Activated naive CD4-positive, alpha-beta T cell treated with Interleukin-2 at 50 U/mL for 16 hours (primary cell): ENCODE measurements at regions not wholly inside any gene's neighbourhood (a gene's known extent, or its start where the extent isn't known, plus 50 kb on each side); places are given as distances from the start of the nearest gene placed in this dataset.

Experiments used
- DNase-seq: peaks from one replicate; pipeline ENCODE4 v3.0.0-alpha.2; 2020

- no peak for DNase-seq
These were observed 249.5 kb upstream of the CLEC14A start for GRCh38 chr14:38505221-38505972.

- DNase-seq = no peak
These were observed 248.3 kb upstream of the CLEC14A start for GRCh38 chr14:38504175-38504574.

- no peak for DNase-seq
These were observed 246.3 kb upstream of the CLEC14A start for GRCh38 chr14:38502239-38502638.

- DNase-seq = no peak
These were observed 244.2 kb upstream of the CLEC14A start for GRCh38 chr14:38500125-38500524.

- DNase-seq = no peak
These were observed 240.2 kb upstream of the CLEC14A start for GRCh38 chr14:38496092-38496491.

- no peak for DNase-seq
These were observed 234.4 kb upstream of the CLEC14A start for GRCh38 chr14:38490273-38490672.

GRCh38 chr14:38485026-38485425 lies 229.1 kb upstream of the CLEC14A start:
- DNase-seq = no peak

GRCh38 chr14:38481952-38482678 lies 226.2 kb upstream of the CLEC14A start:
- no peak for DNase-seq

GRCh38 chr14:38469156-38469555 lies 213.3 kb upstream of the CLEC14A start:
- DNase-seq = no peak

GRCh38 chr14:38442208-38442607 lies 186.3 kb upstream of the CLEC14A start:
- DNase-seq = no peak

GRCh38 chr14:38432186-38432585 lies 176.3 kb upstream of the CLEC14A start:
- no peak for DNase-seq

- DNase-seq = no peak
These were observed 175.3 kb upstream of the CLEC14A start for GRCh38 chr14:38431156-38431555.

GRCh38 chr14:38430522-38430921 lies 174.6 kb upstream of the CLEC14A start:
- DNase-seq = no peak

GRCh38 chr14:38425324-38425976 lies 169.6 kb upstream of the CLEC14A start:
- DNase-seq = no peak

GRCh38 chr14:38420048-38420447 lies 164.2 kb upstream of the CLEC14A start:
- no peak for DNase-seq

GRCh38 chr14:38419579-38419978 lies 163.7 kb upstream of the CLEC14A start:
- no peak for DNase-seq

- no peak for DNase-seq
These were observed 156.8 kb upstream of the CLEC14A start for GRCh38 chr14:38412654-38413053.

- no peak for DNase-seq
These were observed 154.5 kb upstream of the CLEC14A start for GRCh38 chr14:38410442-38410841.

- no peak for DNase-seq
These were observed 153.3 kb upstream of the CLEC14A start for GRCh38 chr14:38409071-38409705.

GRCh38 chr14:38405851-38406635 lies 150.2 kb upstream of the CLEC14A start:
- no peak for DNase-seq

- DNase-seq = no peak
These were observed 148.7 kb upstream of the CLEC14A start for GRCh38 chr14:38404616-38405015.

GRCh38 chr14:38404100-38404541 lies 148.2 kb upstream of the CLEC14A start:
- no peak for DNase-seq

GRCh38 chr14:38400751-38401150 lies 144.9 kb upstream of the CLEC14A start:
- DNase-seq = no peak
